ENCODE measurements at regions not wholly inside any gene's neighbourhood (a gene's known extent, or its start where the extent isn't known, plus 50 kb on each side); places are given as distances from the start of the nearest gene placed in this dataset.
"Not testable (repeated sequence)": the region's sequence is repeated elsewhere in the genome, so short reads cannot be mapped to it uniquely, and the experiment has no call there.

- no peak for DNase-seq
These were observed 269.4 kb upstream of the MVB12B start for GRCh38 chr9:126057121-126057825.

GRCh38 chr9:126058011-126058531 lies 268.6 kb upstream of the MVB12B start:
- DNase-seq: no peak

GRCh38 chr9:126058591-126058990 lies 268.0 kb upstream of the MVB12B start:
- no peak for DNase-seq

- DNase-seq: no peak
These were observed 265.1 kb upstream of the MVB12B start for GRCh38 chr9:126061575-126061974.

GRCh38 chr9:126062158-126062886 lies 264.3 kb upstream of the MVB12B start:
- no peak for DNase-seq

- DNase-seq: no peak
These were observed 263.3 kb upstream of the MVB12B start for GRCh38 chr9:126063326-126063725.

GRCh38 chr9:126066131-126066530 lies 260.5 kb upstream of the MVB12B start:
- DNase-seq: no peak

- no peak for DNase-seq
These were observed 259.4 kb upstream of the MVB12B start for GRCh38 chr9:126067031-126067734.

- no peak for DNase-seq
These were observed 257.9 kb upstream of the MVB12B start for GRCh38 chr9:126068534-126069230.

- DNase-seq: no peak
These were observed 257.2 kb upstream of the MVB12B start for GRCh38 chr9:126069400-126069955.

- DNase-seq: no peak
These were observed 256.5 kb upstream of the MVB12B start for GRCh38 chr9:126070058-126070655.

GRCh38 chr9:126071076-126071750 lies 255.4 kb upstream of the MVB12B start:
- no peak for DNase-seq

- not testable (repeated sequence) for DNase-seq
These were observed 249.0 kb upstream of the MVB12B start for GRCh38 chr9:126077656-126078055.

- DNase-seq: no peak
These were observed 246.0 kb upstream of the MVB12B start for GRCh38 chr9:126080641-126081040.

GRCh38 chr9:126081746-126082145 lies 244.9 kb upstream of the MVB12B start:
- no peak for DNase-seq

- no peak for DNase-seq
These were observed 242.6 kb upstream of the MVB12B start for GRCh38 chr9:126084008-126084407.

- DNase-seq: no peak
These were observed 241.9 kb upstream of the MVB12B start for GRCh38 chr9:126084696-126085095.

GRCh38 chr9:126085170-126085569 lies 241.5 kb upstream of the MVB12B start:
- DNase-seq: no peak

GRCh38 chr9:126088336-126088735 lies 238.3 kb upstream of the MVB12B start:
- no peak for DNase-seq

GRCh38 chr9:126089789-126090188 lies 236.8 kb upstream of the MVB12B start:
- no peak for DNase-seq

GRCh38 chr9:126093771-126094170 lies 232.9 kb upstream of the MVB12B start:
- no peak for DNase-seq
